H9 (cell line): ENCODE measurements at regions not wholly inside any gene's neighbourhood (a gene's known extent, or its start where the extent isn't known, plus 50 kb on each side); places are given as distances from the start of the nearest gene placed in this dataset.
"Not testable (repeated sequence)": the region's sequence is repeated elsewhere in the genome, so short reads cannot be mapped to it uniquely, and the experiment has no call there.

Source experiments
- DNase-seq: peaks from one replicate; pipeline ENCODE4 v3.0.0-alpha.2; 2017
- H2AFZ ChIP-seq: one replicate; pipeline ENCODE4 v1.6.1; 2013; ENCODE audit warnings: mild to moderate bottlenecking, low read length, control low read depth, moderate library complexity
- H2AK5ac ChIP-seq: 2 replicates; pipeline ENCODE4 v1.6.1; 2013; ENCODE audit warnings: low read length, control low read depth, mixed read lengths; ENCODE audit not compliant: insufficient read length
- H2BK120ac ChIP-seq: one replicate; pipeline ENCODE4 v1.6.1; 2013; ENCODE audit warnings: low read depth, mild to moderate bottlenecking, low read length, control low read depth, inconsistent platforms; ENCODE audit not compliant: poor library complexity, severe bottlenecking
- H2BK12ac ChIP-seq: 2 replicates; pipeline ENCODE4 v1.6.1; 2013; ENCODE audit warnings: low read length, control low read depth, mixed read lengths, low read depth; ENCODE audit not compliant: insufficient read length
- H2BK15ac ChIP-seq: 2 replicates; pipeline ENCODE4 v1.6.1; 2013; ENCODE audit warnings: low read depth, low read length, control low read depth
- H2BK20ac ChIP-seq: one replicate; pipeline ENCODE4 v1.6.1; 2013; ENCODE audit warnings: low read depth, mild to moderate bottlenecking, low read length, control low read depth, inconsistent platforms; ENCODE audit not compliant: poor library complexity, severe bottlenecking
- H2BK5ac ChIP-seq: 2 replicates; pipeline ENCODE4 v1.6.1; 2013; ENCODE audit warnings: low read length, control low read depth, mixed read lengths; ENCODE audit not compliant: insufficient read length
- H3K14ac ChIP-seq: 2 replicates; pipeline ENCODE4 v1.6.1; 2013; ENCODE audit warnings: low read length, control low read depth; ENCODE audit not compliant: insufficient read depth
- H3K18ac ChIP-seq: 2 replicates; pipeline ENCODE4 v1.6.1; 2013; ENCODE audit warnings: low read depth, mild to moderate bottlenecking, mixed read lengths, low read length, control low read depth; ENCODE audit not compliant: insufficient read length
- H3K23ac ChIP-seq: 2 replicates; pipeline ENCODE4 v1.6.1; 2013; ENCODE audit warnings: low read length, control low read depth, mixed read lengths, low read depth; ENCODE audit not compliant: insufficient read length
- H3K23me2 ChIP-seq: 2 replicates; pipeline ENCODE4 v1.6.1; 2013; ENCODE audit warnings: low read depth, mild to moderate bottlenecking, mixed read lengths, low read length, control low read depth; ENCODE audit not compliant: insufficient read length, poor library complexity, severe bottlenecking
- H3K27ac ChIP-seq: 2 replicates; pipeline ENCODE4 v1.5.1; 2013; ENCODE audit warnings: low read length, control low read depth, mixed read lengths, low read depth; ENCODE audit not compliant: insufficient read length
- H3K27me3 ChIP-seq: 2 replicates; pipeline ENCODE4 v1.6.1; 2013; ENCODE audit warnings: low read length, control low read depth, inconsistent platforms; ENCODE audit not compliant: insufficient read depth
- H3K4ac ChIP-seq: 2 replicates; pipeline ENCODE4 v1.6.1; 2013; ENCODE audit warnings: low read depth, mild to moderate bottlenecking, control low read depth, inconsistent platforms, low read length, moderate library complexity
- H3K4me1 ChIP-seq: 2 replicates; pipeline ENCODE4 v1.6.1; 2013; ENCODE audit warnings: low read length, control low read depth, inconsistent platforms; ENCODE audit not compliant: insufficient read depth
- H3K4me2 ChIP-seq: 2 replicates; pipeline ENCODE4 v1.6.1; 2013; ENCODE audit warnings: low read length, control low read depth, mixed read lengths; ENCODE audit not compliant: insufficient read length, insufficient read depth
- H3K56ac ChIP-seq: 2 replicates; pipeline ENCODE4 v1.6.1; 2013; ENCODE audit warnings: low read depth, mild to moderate bottlenecking, mixed read lengths, low read length, control low read depth; ENCODE audit not compliant: insufficient read length
- H3K79me1 ChIP-seq: 2 replicates; pipeline ENCODE4 v1.6.1; 2013; ENCODE audit warnings: low read depth, mild to moderate bottlenecking, moderate library complexity, low read length, control low read depth, inconsistent platforms; ENCODE audit not compliant: insufficient read depth, poor library complexity, severe bottlenecking
- H3K79me2 ChIP-seq: 2 replicates; pipeline ENCODE4 v1.6.1; 2013; ENCODE audit warnings: low read length, control low read depth, inconsistent platforms; ENCODE audit not compliant: insufficient read depth
- H3K9ac ChIP-seq: 2 replicates; pipeline ENCODE4 v1.6.1; 2013; ENCODE audit warnings: low read length, control low read depth, mixed read lengths; ENCODE audit not compliant: insufficient read length; ENCODE audit errors: extremely low read depth
- H3K9me3 ChIP-seq: one replicate; pipeline ENCODE4 v1.6.1; 2013; ENCODE audit warnings: low read depth, low read length, inconsistent platforms; ENCODE audit not compliant: control insufficient read depth
- H3T11ph ChIP-seq: one replicate; pipeline ENCODE4 v1.6.1; 2013; ENCODE audit warnings: mild to moderate bottlenecking, low read length, control low read depth, inconsistent platforms
- H4K20me1 ChIP-seq: one replicate; pipeline ENCODE4 v1.6.1; 2013; ENCODE audit not compliant: control insufficient read depth, insufficient read length, insufficient read depth
- H4K5ac ChIP-seq: 2 replicates; pipeline ENCODE4 v1.6.1; 2013; ENCODE audit warnings: low read depth, mild to moderate bottlenecking, mixed read lengths, low read length, control low read depth; ENCODE audit not compliant: insufficient read length
- H4K8ac ChIP-seq: replicated peaks from 2 replicates; pipeline ENCODE4 v1.6.1; 2013; ENCODE audit warnings: low read length, control low read depth, mixed read lengths, low read depth; ENCODE audit not compliant: insufficient read length
- H4K91ac ChIP-seq: 2 replicates; pipeline ENCODE4 v1.6.1; 2013; ENCODE audit warnings: low read depth, mild to moderate bottlenecking, moderate library complexity, mixed read lengths, low read length, control low read depth; ENCODE audit not compliant: insufficient read length
- H3K27ac Mint-ChIP-seq, 3 experiments: 2 replicates in 2 of 3; 3 replicates in 1 of 3; pipeline ENCODE4 v1.8.0; 2020 to 2021; ENCODE audit warnings: mixed read lengths in 3 of 3, mild to moderate bottlenecking in 1 of 3, moderate library complexity in 1 of 3
- H3K27me3 Mint-ChIP-seq: 2 replicates; pipeline ENCODE4 v1.8.0; 2021; ENCODE audit warnings: low read depth, mild to moderate bottlenecking, moderate library complexity, mixed read lengths
- H3K36me3 Mint-ChIP-seq, 3 experiments: 2 replicates in 2 of 3; 3 replicates in 1 of 3; pipeline ENCODE4 v1.8.0; 2020 to 2021; ENCODE audit warnings: low read depth in 3 of 3, mixed read lengths in 3 of 3; ENCODE audit not compliant: insufficient read depth in 1 of 3
- H3K4me1 Mint-ChIP-seq, 2 experiments: 2 replicates each; pipeline ENCODE4 v1.8.0; 2020; ENCODE audit warnings: mixed read lengths in 2 of 2
- H3K4me3 Mint-ChIP-seq, 2 experiments: 2 replicates in 1 of 2; 3 replicates in 1 of 2; pipeline ENCODE4 v1.8.0; 2020 to 2021; ENCODE audit warnings: mild to moderate bottlenecking in 2 of 2, mixed read lengths in 2 of 2, moderate library complexity in 1 of 2
- H3K9me3 Mint-ChIP-seq, 2 experiments: 2 replicates in 1 of 2; 3 replicates in 1 of 2; pipeline ENCODE4 v1.8.0; 2020; ENCODE audit warnings: mild to moderate bottlenecking in 2 of 2, mixed read lengths in 2 of 2, moderate library complexity in 1 of 2
- WGBS: extraction: QIAGEN DNeasy Blood & Tissue Kit; methylation state at CpG from one replicate; pipeline ENCODE4 v1.1.7; 2013; ENCODE audit warnings: missing lambda C conversion rate, low lambda C conversion rate, mixed read lengths; ENCODE audit not compliant: insufficient read length; ENCODE audit errors: extremely low coverage; 5-methylcytosine and 5-hydroxymethylcytosine counted together
- TF ChIP-seq, protein P1 (sequence below): fragments of 200-600 bp; sonication (generic); conservative IDR thresholded peaks from 3 replicates; pipeline ENCODE4 v1.8.0; 2021; ENCODE audit warnings: antibody characterized with exemption, mild to moderate bottlenecking

GRCh38 chr1:19021845-19022244, 65.4 kb upstream of the IFFO2 start:
- Histone ChIP-seq H2AFZ (no peak overlapping the region), H3K27ac (no peak overlapping the region), H4K91ac (no peak overlapping the region), H2BK5ac (no peak overlapping the region), H3K27me3 (no peaks in the 10 kb centered on the region), H3K23me2 (no peaks in the 10 kb centered on the region), H4K20me1 (no peaks in the 10 kb centered on the region), H3K79me2 (no peaks in the 10 kb centered on the region), H2BK15ac (no peak overlapping the region), H4K5ac (no peak overlapping the region), H3K18ac (no peak overlapping the region), H3K4me1 (no peaks in the 10 kb centered on the region), H3K9me3 (no peaks in the 10 kb centered on the region), H2BK20ac (no peak overlapping the region), H2AK5ac (no peak overlapping the region), H3K56ac (no peak overlapping the region), H3K9ac (no peak overlapping the region), H3T11ph (no peak overlapping the region), H3K23ac (no peak overlapping the region), H3K14ac (no peak overlapping the region), H3K4ac (no peak overlapping the region), H3K4me2 (no peak overlapping the region), H2BK12ac (no peak overlapping the region), H3K79me1 (no peaks in the 10 kb centered on the region), H4K8ac (no peak overlapping the region), H2BK120ac (no peak overlapping the region)
- Mint-ChIP-seq H3K27me3 (no peaks in the 10 kb centered on the region), H3K36me3 (no peaks in the 10 kb centered on the region; a peak in 2 of 7 replicates), H3K4me3 (no peak overlapping the region), H3K27ac (no peak overlapping the region), H3K4me1 (peaks cover 0 to 4% of the 10 kb centered on the region in 2 experiments; a peak in 1 of 4 replicates), H3K9me3 (peaks cover 0 to 1% of the 10 kb centered on the region in 2 experiments; a peak in 1 of 5 replicates)
- TF ChIP-seq, protein P1, sequence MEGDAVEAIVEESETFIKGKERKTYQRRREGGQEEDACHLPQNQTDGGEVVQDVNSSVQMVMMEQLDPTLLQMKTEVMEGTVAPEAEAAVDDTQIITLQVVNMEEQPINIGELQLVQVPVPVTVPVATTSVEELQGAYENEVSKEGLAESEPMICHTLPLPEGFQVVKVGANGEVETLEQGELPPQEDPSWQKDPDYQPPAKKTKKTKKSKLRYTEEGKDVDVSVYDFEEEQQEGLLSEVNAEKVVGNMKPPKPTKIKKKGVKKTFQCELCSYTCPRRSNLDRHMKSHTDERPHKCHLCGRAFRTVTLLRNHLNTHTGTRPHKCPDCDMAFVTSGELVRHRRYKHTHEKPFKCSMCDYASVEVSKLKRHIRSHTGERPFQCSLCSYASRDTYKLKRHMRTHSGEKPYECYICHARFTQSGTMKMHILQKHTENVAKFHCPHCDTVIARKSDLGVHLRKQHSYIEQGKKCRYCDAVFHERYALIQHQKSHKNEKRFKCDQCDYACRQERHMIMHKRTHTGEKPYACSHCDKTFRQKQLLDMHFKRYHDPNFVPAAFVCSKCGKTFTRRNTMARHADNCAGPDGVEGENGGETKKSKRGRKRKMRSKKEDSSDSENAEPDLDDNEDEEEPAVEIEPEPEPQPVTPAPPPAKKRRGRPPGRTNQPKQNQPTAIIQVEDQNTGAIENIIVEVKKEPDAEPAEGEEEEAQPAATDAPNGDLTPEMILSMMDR, result no peak
- no CpG with 5 or more reads among the region's 2 CpGs for WGBS
- DNase-seq, result no peak

- not testable (repeated sequence) for H3K9me3 ChIP-seq, H3K27ac ChIP-seq, H3K14ac ChIP-seq, H3K9ac ChIP-seq, H2AFZ ChIP-seq, H3K79me1 ChIP-seq, H3K27me3 ChIP-seq, H2AK5ac ChIP-seq, H3K36me3 Mint-ChIP-seq, H3K18ac ChIP-seq, H3K9me3 Mint-ChIP-seq, H2BK5ac ChIP-seq, H4K91ac ChIP-seq, DNase-seq, H3K23ac ChIP-seq, H4K8ac ChIP-seq, H3K4me1 ChIP-seq, H2BK120ac ChIP-seq, H3K79me2 ChIP-seq, H2BK20ac ChIP-seq, H3K4me3 Mint-ChIP-seq, H3K4me2 ChIP-seq, H4K5ac ChIP-seq, H3T11ph ChIP-seq, H2BK15ac ChIP-seq, H3K4me1 Mint-ChIP-seq, H3K27me3 Mint-ChIP-seq, H4K20me1 ChIP-seq, H3K27ac Mint-ChIP-seq, H3K56ac ChIP-seq, H2BK12ac ChIP-seq, H3K23me2 ChIP-seq, H3K4ac ChIP-seq
- WGBS, result no CpG with 5 or more reads among the region's 4 CpGs
Measured at GRCh38 chr1:19019288-19019687, 62.8 kb upstream of the IFFO2 start.
